ENCODE measurements at regions not wholly inside any gene's neighbourhood (a gene's known extent, or its start where the extent isn't known, plus 50 kb on each side); places are given as distances from the start of the nearest gene placed in this dataset.

DNA sequence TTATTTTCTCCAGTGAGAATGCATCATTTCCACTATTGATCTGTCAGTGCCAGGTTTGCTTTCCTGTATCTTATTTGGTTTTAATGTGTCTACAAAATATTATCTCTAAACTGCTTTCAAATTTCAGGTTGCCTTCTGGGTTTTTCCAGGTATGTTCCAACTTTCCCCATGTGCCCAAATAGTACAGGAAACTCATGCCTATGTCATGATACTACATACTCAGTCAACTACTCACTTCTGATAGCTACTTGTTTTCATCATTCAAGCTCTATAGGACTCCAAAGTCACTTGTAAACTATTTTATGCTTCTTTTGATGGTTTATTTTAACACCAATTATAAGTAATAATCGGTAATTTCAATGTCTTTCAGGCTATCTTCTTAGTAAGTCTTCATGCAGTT lies 134.8 kb upstream of the TTC14 start:
- TF ChIP-seq, protein P1, sequence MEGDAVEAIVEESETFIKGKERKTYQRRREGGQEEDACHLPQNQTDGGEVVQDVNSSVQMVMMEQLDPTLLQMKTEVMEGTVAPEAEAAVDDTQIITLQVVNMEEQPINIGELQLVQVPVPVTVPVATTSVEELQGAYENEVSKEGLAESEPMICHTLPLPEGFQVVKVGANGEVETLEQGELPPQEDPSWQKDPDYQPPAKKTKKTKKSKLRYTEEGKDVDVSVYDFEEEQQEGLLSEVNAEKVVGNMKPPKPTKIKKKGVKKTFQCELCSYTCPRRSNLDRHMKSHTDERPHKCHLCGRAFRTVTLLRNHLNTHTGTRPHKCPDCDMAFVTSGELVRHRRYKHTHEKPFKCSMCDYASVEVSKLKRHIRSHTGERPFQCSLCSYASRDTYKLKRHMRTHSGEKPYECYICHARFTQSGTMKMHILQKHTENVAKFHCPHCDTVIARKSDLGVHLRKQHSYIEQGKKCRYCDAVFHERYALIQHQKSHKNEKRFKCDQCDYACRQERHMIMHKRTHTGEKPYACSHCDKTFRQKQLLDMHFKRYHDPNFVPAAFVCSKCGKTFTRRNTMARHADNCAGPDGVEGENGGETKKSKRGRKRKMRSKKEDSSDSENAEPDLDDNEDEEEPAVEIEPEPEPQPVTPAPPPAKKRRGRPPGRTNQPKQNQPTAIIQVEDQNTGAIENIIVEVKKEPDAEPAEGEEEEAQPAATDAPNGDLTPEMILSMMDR (IDR thresholded peaks at IDR 0.05; ENCODE audit: unreplicated experiment) = no peak
- H3K9me3 Mint-ChIP-seq (ENCODE audit: unreplicated experiment) = no peaks in the 10 kb centered on the region
- H3K4me1 Mint-ChIP-seq (ENCODE audit: insufficient read depth, unreplicated experiment) = peaks cover 6% of the 10 kb centered on the region
- intact Hi-C loops (cut with micrococcal nuclease) = no loop called here
- DNase-seq (ENCODE audit: unreplicated experiment) = no peak
- H3K36me3 Mint-ChIP-seq (ENCODE audit: insufficient read depth, unreplicated experiment) = no peaks in the 10 kb centered on the region
- CTCF ChIA-PET = interaction anchor here (0.5 kb wide), 1 partner anchor 60 kb away, joined by 3 read pairs; no protein-coding TSS in a partner anchor
- no peaks in the 10 kb centered on the region for H3K27me3 Mint-ChIP-seq (ENCODE audit: insufficient read depth, unreplicated experiment)
- no peak overlapping the region for H3K4me3 Mint-ChIP-seq (ENCODE audit: unreplicated experiment)
- POLR2A ChIA-PET = no interaction called here
- no peak overlapping the region for H3K27ac Mint-ChIP-seq (ENCODE audit: low read depth, unreplicated experiment)
- no TSS peak for BruUV-seq (replicated peaks)

DNA sequence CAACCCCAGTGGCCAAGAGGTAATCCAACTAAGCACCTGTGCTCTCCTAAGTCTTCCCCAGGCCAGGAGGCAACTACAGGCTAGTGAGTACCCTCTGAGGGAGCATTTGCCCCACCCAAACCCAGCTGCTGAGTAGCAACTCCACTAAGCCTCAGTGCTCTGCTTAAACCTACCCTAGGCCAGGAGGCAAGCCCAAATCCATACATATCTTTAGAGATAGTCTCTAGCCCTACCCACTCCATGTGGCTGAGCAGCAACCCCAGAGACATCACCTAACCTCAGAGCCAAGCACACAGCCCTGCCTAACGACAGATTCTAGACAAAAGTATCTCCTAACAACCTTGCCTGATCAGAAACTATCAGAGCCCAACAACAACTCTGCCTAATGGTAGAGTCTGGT lies 132.8 kb upstream of the TTC14 start:
- Mint-ChIP-seq H3K36me3 (ENCODE audit: insufficient read depth, unreplicated experiment) (no peaks in the 10 kb centered on the region), H3K4me1 (ENCODE audit: insufficient read depth, unreplicated experiment) (peaks cover 6% of the 10 kb centered on the region), H3K9me3 (ENCODE audit: unreplicated experiment) (no peaks in the 10 kb centered on the region), H3K27me3 (ENCODE audit: insufficient read depth, unreplicated experiment) (no peaks in the 10 kb centered on the region), H3K27ac (ENCODE audit: low read depth, unreplicated experiment) (no peak overlapping the region), H3K4me3 (ENCODE audit: unreplicated experiment) (no peak overlapping the region)
- DNase-seq (ENCODE audit: unreplicated experiment) = no peak
- intact Hi-C loops (cut with micrococcal nuclease) = no loop called here
- no TSS peak for BruUV-seq (replicated peaks)
- TF ChIP-seq, protein P1 (IDR thresholded peaks at IDR 0.05; ENCODE audit: unreplicated experiment) = no peak
- CTCF ChIA-PET = no interaction called here
- POLR2A ChIA-PET = no interaction called here

DNA sequence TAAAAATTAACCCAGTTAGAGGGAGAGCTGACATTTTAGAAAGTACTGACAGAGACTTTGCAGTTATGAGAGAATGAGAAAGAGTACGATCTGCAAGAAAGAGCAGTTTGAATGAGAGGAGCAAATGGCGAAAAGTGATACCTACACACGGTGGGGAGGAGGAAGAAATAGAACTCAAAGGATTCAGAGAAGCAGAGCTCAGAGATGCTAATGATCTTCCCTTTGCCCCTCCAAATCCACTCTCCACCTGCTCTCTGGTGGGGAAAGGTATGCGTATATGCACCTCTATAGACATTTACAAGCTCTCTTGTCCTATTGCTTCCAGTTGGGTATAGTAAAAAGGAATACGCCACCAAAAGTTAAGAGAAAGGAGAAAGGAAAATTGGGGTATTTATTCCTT lies 123.3 kb upstream of the TTC14 start:
- CTCF ChIA-PET = no interaction called here
- H3K4me1 Mint-ChIP-seq (ENCODE audit: insufficient read depth, unreplicated experiment) = no peaks in the 10 kb centered on the region
- POLR2A ChIA-PET = no interaction called here
- H3K9me3 Mint-ChIP-seq (ENCODE audit: unreplicated experiment) = no peaks in the 10 kb centered on the region
- TF ChIP-seq, protein P1 (IDR thresholded peaks at IDR 0.05; ENCODE audit: unreplicated experiment) = no peak
- H3K36me3 Mint-ChIP-seq (ENCODE audit: insufficient read depth, unreplicated experiment) = no peaks in the 10 kb centered on the region
- no peak overlapping the region for H3K27ac Mint-ChIP-seq (ENCODE audit: low read depth, unreplicated experiment)
- BruUV-seq (replicated peaks) = no TSS peak
- intact Hi-C loops (cut with micrococcal nuclease) = no loop called here
- H3K4me3 Mint-ChIP-seq (ENCODE audit: unreplicated experiment) = no peak overlapping the region
- no peak for DNase-seq (ENCODE audit: unreplicated experiment)
- no peaks in the 10 kb centered on the region for H3K27me3 Mint-ChIP-seq (ENCODE audit: insufficient read depth, unreplicated experiment)

DNA sequence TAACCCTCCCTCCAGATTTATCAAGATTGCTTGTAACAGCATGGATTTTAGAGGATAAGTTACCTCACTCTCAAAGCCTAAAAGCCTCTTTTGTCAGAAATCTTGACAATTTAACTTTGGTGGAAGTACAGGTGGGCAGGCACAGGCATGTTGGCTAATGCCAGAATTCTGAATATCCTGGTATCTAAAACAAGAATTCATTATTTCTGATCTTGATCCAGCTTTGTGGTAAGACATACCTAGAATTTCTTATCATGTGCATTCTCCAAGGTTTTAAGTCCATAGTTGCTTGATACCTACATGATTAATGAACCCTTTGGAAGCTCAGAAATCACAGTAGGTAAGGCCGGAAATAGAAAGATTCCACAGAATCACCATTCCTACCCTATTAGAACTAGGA lies 109.9 kb upstream of the TTC14 start:
- H3K27ac Mint-ChIP-seq (ENCODE audit: low read depth, unreplicated experiment) = peak overlapping the region; percentile 33
- no peak overlapping the region for H3K4me3 Mint-ChIP-seq (ENCODE audit: unreplicated experiment)

More for the DNA sequence above, 109.9 kb upstream of the TTC14 start:
- DNase-seq (ENCODE audit: unreplicated experiment) = no peak
- TF ChIP-seq, protein P1 (IDR thresholded peaks at IDR 0.05; ENCODE audit: unreplicated experiment) = no peak
- peaks cover 15% of the 10 kb centered on the region for H3K9me3 Mint-ChIP-seq (ENCODE audit: unreplicated experiment)
- intact Hi-C loops (cut with micrococcal nuclease) = no loop called here
- no peaks in the 10 kb centered on the region for H3K27me3 Mint-ChIP-seq (ENCODE audit: insufficient read depth, unreplicated experiment)
- CTCF ChIA-PET = interaction anchor here (0.6 kb wide), 1 partner anchor 716 kb away, joined by 3 read pairs; no protein-coding TSS in a partner anchor
- no TSS peak for BruUV-seq (replicated peaks)
- POLR2A ChIA-PET = no interaction called here
- no peaks in the 10 kb centered on the region for H3K36me3 Mint-ChIP-seq (ENCODE audit: insufficient read depth, unreplicated experiment)
- no peaks in the 10 kb centered on the region for H3K4me1 Mint-ChIP-seq (ENCODE audit: insufficient read depth, unreplicated experiment)

Measured in MCF 10A (cell line).